ENCODE measurements at regions not wholly inside any gene's neighbourhood (a gene's known extent, or its start where the extent isn't known, plus 50 kb on each side); places are given as distances from the start of the nearest gene placed in this dataset.
"Not testable (repeated sequence)": the region's sequence is repeated elsewhere in the genome, so short reads cannot be mapped to it uniquely, and the experiment has no call there.

DNA sequence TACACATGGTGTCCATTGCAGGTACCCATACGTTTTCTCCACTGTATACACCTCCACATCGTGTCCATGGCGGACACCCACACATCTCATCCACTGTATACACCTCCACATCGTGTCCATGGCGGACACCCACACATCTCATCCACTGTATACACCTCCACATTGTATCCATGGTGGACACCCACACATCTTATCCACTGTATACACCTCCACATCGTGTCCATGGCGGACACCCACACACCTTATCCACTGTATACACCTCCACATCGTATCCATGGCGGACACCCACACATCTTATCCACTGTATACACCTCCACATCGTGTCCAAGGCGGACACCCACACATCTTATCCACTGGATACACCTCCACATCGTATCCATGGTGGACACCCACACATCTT, 50.4 kb upstream of the TTC34 start:
- not testable (repeated sequence) for H3K27ac ChIP-seq; H3K4me1 ChIP-seq (ENCODE audit: low read depth); H3K27me3 ChIP-seq; H3K9me3 ChIP-seq (ENCODE audit: low read depth); DNase-seq (ENCODE audit: low read depth in 1 of 2, low spot score in 1 of 2); H3K36me3 ChIP-seq; H3K4me3 ChIP-seq

DNA sequence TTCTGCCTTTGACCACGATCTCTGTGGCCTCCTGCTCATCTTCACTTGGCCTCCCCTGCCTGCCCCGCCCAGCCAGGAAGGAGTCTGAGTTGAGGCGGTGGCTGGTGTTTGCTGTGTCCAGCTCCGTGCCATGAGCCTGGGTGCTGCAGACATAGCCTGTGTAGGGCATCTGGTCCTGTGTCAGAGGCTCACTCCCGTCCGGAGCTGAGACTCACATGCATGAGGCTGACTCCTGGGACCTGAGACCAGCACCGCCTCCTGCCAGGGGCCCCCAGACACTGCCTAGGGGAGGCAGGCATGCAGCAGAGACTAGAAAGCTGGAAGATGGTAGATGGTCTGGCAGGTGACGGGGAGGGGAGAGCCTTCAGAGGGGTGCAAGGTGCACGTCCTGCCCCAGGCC, 52.2 kb upstream of the TTC34 start:
- TF ChIP-seq, protein P1, sequence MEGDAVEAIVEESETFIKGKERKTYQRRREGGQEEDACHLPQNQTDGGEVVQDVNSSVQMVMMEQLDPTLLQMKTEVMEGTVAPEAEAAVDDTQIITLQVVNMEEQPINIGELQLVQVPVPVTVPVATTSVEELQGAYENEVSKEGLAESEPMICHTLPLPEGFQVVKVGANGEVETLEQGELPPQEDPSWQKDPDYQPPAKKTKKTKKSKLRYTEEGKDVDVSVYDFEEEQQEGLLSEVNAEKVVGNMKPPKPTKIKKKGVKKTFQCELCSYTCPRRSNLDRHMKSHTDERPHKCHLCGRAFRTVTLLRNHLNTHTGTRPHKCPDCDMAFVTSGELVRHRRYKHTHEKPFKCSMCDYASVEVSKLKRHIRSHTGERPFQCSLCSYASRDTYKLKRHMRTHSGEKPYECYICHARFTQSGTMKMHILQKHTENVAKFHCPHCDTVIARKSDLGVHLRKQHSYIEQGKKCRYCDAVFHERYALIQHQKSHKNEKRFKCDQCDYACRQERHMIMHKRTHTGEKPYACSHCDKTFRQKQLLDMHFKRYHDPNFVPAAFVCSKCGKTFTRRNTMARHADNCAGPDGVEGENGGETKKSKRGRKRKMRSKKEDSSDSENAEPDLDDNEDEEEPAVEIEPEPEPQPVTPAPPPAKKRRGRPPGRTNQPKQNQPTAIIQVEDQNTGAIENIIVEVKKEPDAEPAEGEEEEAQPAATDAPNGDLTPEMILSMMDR (IDR thresholded peaks at IDR 0.05; ENCODE audit: low read depth, low read length) = no peak
- no peak overlapping the region for H3K4me3 ChIP-seq
- H3K4me1 ChIP-seq (ENCODE audit: low read depth) = no peaks in the 10 kb centered on the region
- H3K27ac ChIP-seq = no peak overlapping the region
- DNase-seq (ENCODE audit: low read depth in 1 of 2, low spot score in 1 of 2) = no peak
- no peaks in the 10 kb centered on the region for H3K36me3 ChIP-seq
- H3K9me3 ChIP-seq (ENCODE audit: low read depth) = no peaks in the 10 kb centered on the region
- H3K27me3 ChIP-seq = no peaks in the 10 kb centered on the region

DNA sequence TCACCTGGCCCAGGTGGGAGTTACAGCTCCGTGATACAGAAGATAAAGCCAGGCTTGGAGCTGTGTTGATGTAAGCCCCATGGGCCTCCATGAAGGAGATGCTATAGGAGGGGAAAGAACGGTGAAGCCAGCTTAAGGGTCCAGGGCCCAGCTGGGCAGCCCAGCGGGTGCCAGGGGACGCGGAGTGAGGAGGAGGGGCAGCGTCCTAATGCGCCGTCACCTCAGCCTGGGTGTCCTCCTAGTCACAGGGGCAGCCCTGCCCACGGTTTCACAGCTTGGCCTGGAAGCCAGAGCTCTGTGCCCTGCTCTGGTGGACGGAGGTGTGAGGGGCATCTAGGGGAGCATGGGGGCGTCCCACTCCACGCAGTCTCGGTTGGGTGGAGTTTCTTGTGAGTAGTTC, 52.7 kb upstream of the TTC34 start:
- H3K9me3 ChIP-seq (ENCODE audit: low read depth) = no peaks in the 10 kb centered on the region
- TF ChIP-seq, protein P1 (IDR thresholded peaks at IDR 0.05; ENCODE audit: low read depth, low read length) = no peak
- H3K27me3 ChIP-seq = no peaks in the 10 kb centered on the region

DNA sequence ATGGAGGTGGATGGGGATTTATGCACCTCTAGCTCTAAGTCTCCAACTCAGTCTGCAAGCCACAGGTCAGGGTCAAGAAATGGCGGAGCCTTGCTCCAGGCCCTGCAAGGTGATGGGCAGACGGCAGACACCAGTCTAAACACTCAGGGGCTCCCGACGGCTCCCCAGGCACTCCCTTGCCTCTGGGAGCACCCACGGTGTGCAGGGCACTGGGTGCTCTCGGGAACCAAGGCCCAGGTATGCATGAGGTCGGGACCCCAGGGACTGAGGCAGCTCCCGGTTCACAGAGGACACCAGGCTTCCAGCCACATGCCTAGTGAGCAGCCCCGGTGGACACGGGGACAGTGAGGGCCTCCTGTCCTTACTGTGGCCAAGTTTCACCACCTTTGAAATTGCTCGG, 53.1 kb upstream of the TTC34 start:
- Histone ChIP-seq H3K9me3 (ENCODE audit: low read depth) (no peaks in the 10 kb centered on the region), H3K4me1 (ENCODE audit: low read depth) (no peaks in the 10 kb centered on the region)
- DNase-seq (ENCODE audit: low read depth in 1 of 2, low spot score in 1 of 2) = no peak

More for the DNA sequence above, 52.7 kb upstream of the TTC34 start:
- Histone ChIP-seq H3K27ac (no peak overlapping the region), H3K36me3 (no peaks in the 10 kb centered on the region), H3K4me3 (no peak overlapping the region), H3K4me1 (ENCODE audit: low read depth) (no peaks in the 10 kb centered on the region)
- DNase-seq (ENCODE audit: low read depth in 1 of 2, low spot score in 1 of 2) = no peak

DNA sequence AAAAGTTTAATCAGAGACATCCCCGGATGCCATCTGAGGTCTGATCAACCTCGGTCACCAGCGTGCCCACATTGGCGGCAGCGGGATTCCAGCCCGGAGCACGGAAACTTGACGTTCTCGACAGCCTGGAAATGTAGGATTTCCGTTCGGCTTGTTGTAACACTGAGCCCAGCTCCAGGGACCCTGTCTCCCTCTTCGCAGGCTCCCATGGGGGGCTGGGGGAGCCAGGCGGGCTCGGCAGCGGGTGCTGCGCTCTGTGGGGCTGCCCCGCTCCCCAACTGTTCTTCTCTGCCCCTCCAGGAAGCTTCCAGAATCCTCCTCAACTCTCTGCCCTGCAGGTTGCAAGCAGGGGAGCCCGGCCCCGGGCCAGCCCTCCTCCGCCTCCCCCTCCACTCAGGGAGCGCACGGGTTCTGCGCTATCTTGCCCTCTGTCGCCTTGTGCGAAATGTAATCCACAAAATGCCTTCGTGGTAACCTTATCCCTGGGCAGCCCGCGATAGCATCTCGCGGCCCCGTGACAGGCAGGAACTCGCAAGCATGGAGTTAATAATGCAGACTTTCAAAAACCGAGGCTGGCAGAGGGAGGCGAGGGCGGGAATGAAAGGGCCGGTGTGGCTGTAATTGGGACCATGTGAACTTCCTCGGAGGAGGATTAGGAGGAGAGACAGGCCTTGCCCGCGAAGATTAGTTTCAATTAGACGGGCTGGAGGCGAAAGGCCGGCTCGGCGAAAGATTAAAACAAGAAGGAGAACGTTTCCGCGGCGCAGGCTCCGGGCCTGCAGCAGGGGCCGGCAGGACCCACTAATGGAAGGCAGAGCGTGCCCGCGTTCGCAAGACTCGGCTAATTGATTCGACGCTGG, 53.9 kb upstream of the TTC34 start:
- H3K27me3 ChIP-seq = no peaks in the 10 kb centered on the region
- TF ChIP-seq, protein P1 (IDR thresholded peaks at IDR 0.05; ENCODE audit: low read depth, low read length) = no peak
- DNase-seq (ENCODE audit: low read depth in 1 of 2, low spot score in 1 of 2) = no peak
- H3K36me3 ChIP-seq = no peaks in the 10 kb centered on the region
- H3K9me3 ChIP-seq (ENCODE audit: low read depth) = no peaks in the 10 kb centered on the region
- no peak overlapping the region for H3K4me3 ChIP-seq
- H3K4me1 ChIP-seq (ENCODE audit: low read depth) = no peaks in the 10 kb centered on the region
- H3K27ac ChIP-seq = no peak overlapping the region

More for the DNA sequence above, 53.1 kb upstream of the TTC34 start:
- TF ChIP-seq, protein P1 (IDR thresholded peaks at IDR 0.05; ENCODE audit: low read depth, low read length) = no peak
- H3K36me3 ChIP-seq = no peaks in the 10 kb centered on the region
- H3K27ac ChIP-seq = no peak overlapping the region
- H3K27me3 ChIP-seq = no peaks in the 10 kb centered on the region
- H3K4me3 ChIP-seq = no peak overlapping the region

DNA sequence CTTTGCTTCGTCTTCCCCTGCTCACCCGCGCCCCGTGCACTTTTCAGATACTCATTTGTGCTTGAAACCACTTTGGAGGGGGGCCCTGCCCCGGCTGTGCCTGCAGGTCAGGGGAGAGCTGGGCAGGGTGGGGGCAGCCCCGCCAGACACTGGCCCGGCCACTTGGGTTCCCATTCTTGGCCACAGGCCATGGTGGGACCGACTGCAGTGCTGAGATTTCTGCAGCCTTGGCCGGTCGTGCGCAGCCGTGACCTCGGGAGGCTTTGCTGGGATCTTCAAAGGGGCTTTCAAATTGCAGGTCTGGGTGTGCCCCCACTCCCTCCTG, 54.5 kb upstream of the TTC34 start:
- no peak for DNase-seq (ENCODE audit: low read depth in 1 of 2, low spot score in 1 of 2)
- TF ChIP-seq, protein P1 (IDR thresholded peaks at IDR 0.05; ENCODE audit: low read depth, low read length) = no peak
- H3K4me3 ChIP-seq = no peak overlapping the region
- H3K27me3 ChIP-seq = no peaks in the 10 kb centered on the region
- no peak overlapping the region for H3K27ac ChIP-seq
- H3K9me3 ChIP-seq (ENCODE audit: low read depth) = no peaks in the 10 kb centered on the region
- H3K36me3 ChIP-seq = no peaks in the 10 kb centered on the region
- H3K4me1 ChIP-seq (ENCODE audit: low read depth) = no peaks in the 10 kb centered on the region
